GM12878 (cell line): ENCODE measurements at regions not wholly inside any gene's neighbourhood (a gene's known extent, or its start where the extent isn't known, plus 50 kb on each side); places are given as distances from the start of the nearest gene placed in this dataset.

Experiments
- ATAC-seq: fragments of 200-7000 bp; cut with Tn5 transposase; 3 replicates; pipeline ENCODE4 v1.9.1; 2020; ENCODE audit warnings: mild to moderate bottlenecking, moderate library complexity
- BruUV-seq: library from RNA; stranded (reverse); fragments of 400-500 nt; replicated peaks from 2 replicates; lab custom pipeline; 2021; lab: Mats Ljungman, UMichigan
- CTCF ChIA-PET: fragments of 300-600 bp; sonication (Branson Sonifier 250); formaldehyde crosslinking; extraction: SDS; loops from one replicate; lab custom pipeline; 2021; ENCODE audit warnings: inconsistent platforms; lab: Yijun Ruan, JAX
- POLR2A ChIA-PET: fragments of 350-600 bp; formaldehyde crosslinking; extraction: SDS; loops from one replicate; lab custom pipeline; 2021; ENCODE audit warnings: inconsistent platforms; lab: Charles Lee
- RAD21 ChIA-PET: fragments of 300-600 bp; sonication (Branson Sonifier 250); formaldehyde crosslinking; loops from one replicate; lab custom pipeline; 2023; ENCODE audit warnings: antibody characterized with exemption; ENCODE audit not compliant: unreplicated experiment; lab: Charles Lee
- SMC1A ChIA-PET: fragments of 300-600 bp; sonication (Branson Sonifier 250); formaldehyde crosslinking; loops from one replicate; lab custom pipeline; 2023; ENCODE audit not compliant: unreplicated experiment, uncharacterized antibody; lab: Charles Lee
- DNase-seq: peaks from one replicate; pipeline ENCODE4 v3.0.0-alpha.2; 2011; ENCODE audit warnings: low read depth, low spot score
- FAIRE-seq: peaks from 3 replicates; lab custom pipeline; 2011; peaks lifted over from hg19 to GRCh38; lab: Jason Lieb, UNC
- H2AFZ ChIP-seq: 2 replicates; pipeline ENCODE4 v1.6.0; 2011; ENCODE audit warnings: low read depth, low read length, control low read depth; ENCODE audit not compliant: control insufficient read depth
- H3K27ac ChIP-seq: 2 replicates; pipeline ENCODE4 v1.5.1; 2011; ENCODE audit warnings: control low read depth; ENCODE audit not compliant: control insufficient read depth, insufficient read depth
- H3K27me3 ChIP-seq, 2 experiments: replicated peaks in 1 of 2; 2 replicates each; pipeline versions ENCODE4 v1.6.0 to v1.6.1; 2011; ENCODE audit warnings: low read length in 1 of 2; ENCODE audit not compliant: control insufficient read depth in 2 of 2, insufficient read depth in 2 of 2
- H3K36me3 ChIP-seq, 2 experiments: 2 replicates each; pipeline ENCODE4 v1.5.1; 2011; ENCODE audit warnings: low read length in 1 of 2; ENCODE audit not compliant: control insufficient read depth in 2 of 2, insufficient read depth in 2 of 2
- H3K4me1 ChIP-seq: 2 replicates; pipeline ENCODE4 v1.6.1; 2011; ENCODE audit warnings: mild to moderate bottlenecking, low read length, moderate library complexity, mixed read lengths; ENCODE audit not compliant: control insufficient read depth, insufficient read depth
- H3K4me2 ChIP-seq: 2 replicates; pipeline ENCODE4 v1.6.0; 2011; ENCODE audit warnings: control low read depth; ENCODE audit not compliant: control insufficient read depth, insufficient read depth
- H3K4me3 ChIP-seq: fragments of 200-600 bp; sonication (generic); 2 replicates; pipeline ENCODE4 v1.5.1; 2016
- H3K79me2 ChIP-seq: 2 replicates; pipeline ENCODE4 v1.6.0; 2011; ENCODE audit warnings: low read length; ENCODE audit not compliant: control insufficient read depth, insufficient read depth
- H3K9ac ChIP-seq: 2 replicates; pipeline ENCODE4 v1.8.0; 2011; ENCODE audit warnings: low read length, control low read depth, mixed read lengths; ENCODE audit not compliant: control insufficient read depth, insufficient read depth
- H3K9me3 ChIP-seq: replicated peaks from 3 replicates; pipeline ENCODE4 v1.5.1; 2011; ENCODE audit warnings: mild to moderate bottlenecking, low read length; ENCODE audit not compliant: control insufficient read depth, insufficient read depth
- H4K20me1 ChIP-seq: 2 replicates; pipeline ENCODE4 v1.6.0; 2011; ENCODE audit not compliant: control insufficient read depth, insufficient read depth
- BCL3 ChIP-seq: IDR thresholded peaks from 2 replicates; pipeline ENCODE4 v1.6.1; 2011; ENCODE audit warnings: borderline replicate concordance, low read depth, mild to moderate bottlenecking, moderate library complexity, low read length; ENCODE audit not compliant: insufficient read depth, poor library complexity, severe bottlenecking
- MAX ChIP-seq: IDR thresholded peaks from 2 replicates; pipeline ENCODE4 v1.6.1; 2012; ENCODE audit warnings: low read depth, low read length, improper control_type of control experiment
- MYC ChIP-seq: IDR thresholded peaks from 2 replicates; pipeline ENCODE4 v1.6.1; 2011; ENCODE audit warnings: mild to moderate bottlenecking, low read length, moderate library complexity, inconsistent platforms; ENCODE audit not compliant: insufficient read depth, insufficient replicate concordance, insufficient read length, severe bottlenecking
- NFYA ChIP-seq: IDR thresholded peaks from 2 replicates; pipeline ENCODE4 v1.6.1; 2011; ENCODE audit warnings: low read depth, mild to moderate bottlenecking, low read length, improper control_type of control experiment, borderline replicate concordance
- SMAD5 ChIP-seq: IDR thresholded peaks from 2 replicates; pipeline ENCODE4 v1.6.1; 2016; ENCODE audit warnings: antibody characterized with exemption, low read depth
- SREBF2 ChIP-seq: IDR thresholded peaks from 2 replicates; pipeline ENCODE4 v1.6.1; 2012; ENCODE audit warnings: mild to moderate bottlenecking, low read length
- SRF ChIP-seq, 2 experiments: IDR thresholded peaks; 2 replicates each; pipeline ENCODE4 v1.6.1; 2011; ENCODE audit warnings: low read depth in 2 of 2, low read length in 2 of 2, mild to moderate bottlenecking in 1 of 2, moderate library complexity in 1 of 2
- WGBS: methylation state at CpG from one replicate; pipeline ENCODE4 v1.1.6; 2016; ENCODE audit warnings: low lambda C conversion rate; ENCODE audit not compliant: insufficient replicate concordance, insufficient coverage; ENCODE audit errors: missing lambda C conversion rate; 5-methylcytosine and 5-hydroxymethylcytosine counted together
- in situ Hi-C: fragments of 300-500 bp; cut with MboI; formaldehyde crosslinking; loops from 9 replicates; pipeline ENCODE4 v1.14.3; 2018; ENCODE audit warnings: mixed read lengths
- intact Hi-C: fragments of 100-400 bp; cut with micrococcal nuclease; formaldehyde crosslinking; loops from one replicate; pipeline ENCODE4 v1.14.2; 2022; ENCODE audit not compliant: unreplicated experiment

GRCh38 chr17:13874134-13874533 is 195.2 kb upstream of the COX10 start:
- WGBS, result 27% methylated on average over 3 of the region's 3 CpGs
- no peaks in the 10 kb centered on the region for H3K4me1 ChIP-seq
- TF ChIP-seq NFYA (no peak), SREBF2 (no peak), MYC (no peak), SRF (IDR thresholded peaks at IDR 0.05; ENCODE audit: low read depth in 2 of 2, low read length in 2 of 2) (no peak), SMAD5 (no peak), MAX (no peak), BCL3 (no peak)
- H3K4me2 ChIP-seq, result no peak overlapping the region
- H3K27me3 ChIP-seq, result no peaks in the 10 kb centered on the region
- POLR2A ChIA-PET, result no interaction called here
- no peak overlapping the region for H3K4me3 ChIP-seq
- FAIRE-seq, result no peak
- SMC1A ChIA-PET, result no interaction called here
- BruUV-seq, result no TSS peak
- CTCF ChIA-PET, result interaction anchor here (0.7 kb wide), 1 partner anchor 206 kb away, joined by 3 read pairs; no protein-coding TSS in a partner anchor
- no peak for DNase-seq
- no peak overlapping the region for H2AFZ ChIP-seq
- no peaks in the 10 kb centered on the region for H3K79me2 ChIP-seq
- in situ Hi-C loops, result no loop called here
- no peak for ATAC-seq
- no peaks in the 10 kb centered on the region for H3K36me3 ChIP-seq
- no peak overlapping the region for H3K27ac ChIP-seq
- H4K20me1 ChIP-seq, result no peaks in the 10 kb centered on the region
- H3K9me3 ChIP-seq, result no peaks in the 10 kb centered on the region
- H3K9ac ChIP-seq, result no peak overlapping the region
- intact Hi-C loops, result no loop called here
- RAD21 ChIA-PET, result no interaction called here
